H1 (cell line): ENCODE measurements at regions not wholly inside any gene's neighbourhood (a gene's known extent, or its start where the extent isn't known, plus 50 kb on each side); places are given as distances from the start of the nearest gene placed in this dataset.

ENCODE experiments used
- CTCF ChIA-PET: fragments of 300-600 bp; sonication (Branson Sonifier 250); formaldehyde crosslinking; loops from one replicate; lab custom pipeline; 2021; ENCODE audit not compliant: partially characterized antibody; lab: Charles Lee
- POLR2A ChIA-PET: fragments of 300-600 bp; sonication (Branson Sonifier 250); formaldehyde crosslinking; loops from one replicate; lab custom pipeline; 2021; ENCODE audit warnings: inconsistent platforms; ENCODE audit not compliant: partially characterized antibody; lab: Charles Lee
- DNase-seq, 2 experiments: peaks; one replicate each; pipeline versions ENCODE4 v3.0.0 to v3.0.0-alpha.2; 2010 to 2022; ENCODE audit warnings: low spot score in 2 of 2, low read depth in 1 of 2, mixed read lengths in 1 of 2
- FAIRE-seq: peaks from 2 replicates; lab custom pipeline; 2011; peaks lifted over from hg19 to GRCh38; lab: Jason Lieb, UNC
- H2AFZ ChIP-seq: 2 replicates; pipeline ENCODE4 v1.8.1; 2012; ENCODE audit warnings: low read length, inconsistent platforms
- H2AK5ac ChIP-seq: 2 replicates; pipeline ENCODE4 v1.6.1; 2013; ENCODE audit warnings: low read depth, low read length
- H2BK120ac ChIP-seq: replicated peaks from 2 replicates; pipeline ENCODE3; 2013; ENCODE audit warnings: low read depth, low read length, inconsistent platforms
- H2BK12ac ChIP-seq: 2 replicates; pipeline ENCODE4 v1.6.1; 2013; ENCODE audit warnings: low read depth, low read length
- H2BK15ac ChIP-seq: 2 replicates; pipeline ENCODE4 v1.6.1; 2013; ENCODE audit warnings: low read length
- H2BK20ac ChIP-seq: 2 replicates; pipeline ENCODE4 v1.6.1; 2013; ENCODE audit warnings: low read length
- H2BK5ac ChIP-seq: 2 replicates; pipeline ENCODE4 v1.6.1; 2013; ENCODE audit warnings: low read depth, low read length
- H3K14ac ChIP-seq: 2 replicates; pipeline ENCODE4 v1.6.1; 2013; ENCODE audit warnings: inconsistent platforms; ENCODE audit not compliant: insufficient read length
- H3K18ac ChIP-seq: 2 replicates; pipeline ENCODE4 v1.6.1; 2013; ENCODE audit warnings: low read length; ENCODE audit errors: extremely low read depth
- H3K23ac ChIP-seq: 2 replicates; pipeline ENCODE4 v1.6.1; 2013; ENCODE audit warnings: inconsistent platforms; ENCODE audit not compliant: insufficient read length
- H3K23me2 ChIP-seq: 2 replicates; pipeline ENCODE4 v1.6.1; 2013; ENCODE audit warnings: low read depth, low read length
- H3K27ac ChIP-seq: 2 replicates; pipeline ENCODE4 v1.6.1; 2011; ENCODE audit warnings: low read depth, low read length, inconsistent platforms
- H3K27me3 ChIP-seq, 4 experiments: replicated peaks in 1 of 4; 1 replicate in 1 of 4; 2 replicates in 3 of 4; pipeline versions ENCODE4 v1.6.1 to v1.8.1; 2011 to 2013; ENCODE audit warnings: low read length in 3 of 4, mild to moderate bottlenecking in 3 of 4, inconsistent platforms in 2 of 4, mixed read lengths in 2 of 4, moderate library complexity in 1 of 4; ENCODE audit not compliant: control insufficient read depth in 3 of 4, insufficient read depth in 3 of 4; ENCODE audit errors: extremely low read depth in 1 of 4
- H3K36me3 ChIP-seq, 4 experiments: 2 replicates each; pipeline versions ENCODE4 v1.6.1 to v1.8.1; 2011 to 2013; ENCODE audit warnings: mild to moderate bottlenecking in 4 of 4, low read length in 3 of 4, moderate library complexity in 2 of 4, control low read depth in 1 of 4, inconsistent platforms in 1 of 4; ENCODE audit not compliant: insufficient read depth in 4 of 4, control insufficient read depth in 2 of 4
- H3K4ac ChIP-seq: replicated peaks from 2 replicates; pipeline ENCODE3; 2013; ENCODE audit warnings: low read length, low read depth, mixed read lengths, inconsistent platforms; ENCODE audit not compliant: insufficient read length
- H3K4me1 ChIP-seq, 4 experiments: replicated peaks in 1 of 4; 1 replicate in 1 of 4; 2 replicates in 3 of 4; pipeline versions ENCODE4 v1.6.1 to v1.8.1; 2011 to 2013; ENCODE audit warnings: low read length in 3 of 4, inconsistent platforms in 2 of 4, mixed read lengths in 1 of 4; ENCODE audit not compliant: insufficient read depth in 4 of 4, control insufficient read depth in 3 of 4
- H3K4me2 ChIP-seq, 2 experiments: 2 replicates each; pipeline versions ENCODE4 v1.6.1 to v1.8.1; 2011 to 2013; ENCODE audit warnings: low read depth in 2 of 2, low read length in 2 of 2, control low read depth in 1 of 2, inconsistent platforms in 1 of 2, mild to moderate bottlenecking in 1 of 2; ENCODE audit not compliant: insufficient read depth in 1 of 2
- H3K4me3 ChIP-seq, 4 experiments: fragments of 200-600, 300-600 bp in 1 of 4; sonication (generic), shearing (Covaris generic), sonication (Bioruptor Twin) in 1 of 4; 2 replicates each; pipeline versions ENCODE4 v1.5.1 to v1.8.1; 2011 to 2016; ENCODE audit warnings: low read length in 4 of 4, low read depth in 3 of 4, control low read depth in 2 of 4, inconsistent platforms in 2 of 4, mild to moderate bottlenecking in 2 of 4, mixed read lengths in 1 of 4, moderate library complexity in 1 of 4; ENCODE audit not compliant: insufficient read depth in 2 of 4; ENCODE audit errors: extremely low read depth in 1 of 4
- H3K56ac ChIP-seq: replicated peaks from 2 replicates; pipeline ENCODE3; 2013; ENCODE audit warnings: low read depth, mild to moderate bottlenecking, mixed read lengths, low read length, inconsistent platforms; ENCODE audit not compliant: insufficient read length
- H3K79me1 ChIP-seq: 2 replicates; pipeline ENCODE4 v1.6.1; 2013; ENCODE audit warnings: low read depth, low read length, control low read depth
- H3K79me2 ChIP-seq, 2 experiments: 2 replicates each; pipeline versions ENCODE4 v1.6.1 to v1.8.1; 2012 to 2013; ENCODE audit warnings: low read length in 2 of 2, mild to moderate bottlenecking in 2 of 2, inconsistent platforms in 1 of 2; ENCODE audit not compliant: insufficient read depth in 2 of 2, control insufficient read depth in 1 of 2
- H3K9ac ChIP-seq, 4 experiments: replicated peaks in 1 of 4; 1 replicate in 1 of 4; 2 replicates in 3 of 4; pipeline versions ENCODE4 v1.6.1 to v1.8.1; 2011 to 2013; ENCODE audit warnings: low read depth in 3 of 4, low read length in 3 of 4, control low read depth in 2 of 4, mild to moderate bottlenecking in 2 of 4, moderate library complexity in 2 of 4, inconsistent platforms in 1 of 4; ENCODE audit errors: extremely low read depth in 1 of 4
- H3K9me3 ChIP-seq, 2 experiments: 2 replicates each; pipeline versions ENCODE4 v1.6.1 to v1.8.1; 2012 to 2013; ENCODE audit warnings: mild to moderate bottlenecking in 2 of 2, moderate library complexity in 2 of 2, control low read depth in 1 of 2, inconsistent platforms in 1 of 2, low read depth in 1 of 2, low read length in 1 of 2, mixed read lengths in 1 of 2; ENCODE audit not compliant: insufficient read depth in 2 of 2
- H4K20me1 ChIP-seq, 2 experiments: replicated peaks in 1 of 2; 2 replicates each; pipeline versions ENCODE3 to v1.8.1; 2011 to 2013; ENCODE audit warnings: inconsistent platforms in 2 of 2, low read length in 2 of 2, mild to moderate bottlenecking in 1 of 2; ENCODE audit not compliant: insufficient read depth in 2 of 2, control insufficient read depth in 1 of 2
- H4K5ac ChIP-seq: 2 replicates; pipeline ENCODE4 v1.6.1; 2013; ENCODE audit warnings: low read length, low read depth, mixed read lengths, inconsistent platforms; ENCODE audit not compliant: insufficient read length
- H4K8ac ChIP-seq: 2 replicates; pipeline ENCODE4 v1.8.0; 2013; ENCODE audit warnings: mild to moderate bottlenecking, moderate library complexity, low read length, inconsistent platforms; ENCODE audit not compliant: insufficient read depth; ENCODE audit errors: extremely low read depth
- H4K91ac ChIP-seq: replicated peaks from 2 replicates; pipeline ENCODE3; 2013; ENCODE audit warnings: low read length, mixed read lengths, inconsistent platforms; ENCODE audit not compliant: insufficient read length
- BRCA1 ChIP-seq: IDR thresholded peaks from 2 replicates; pipeline ENCODE4 v1.6.1; 2012; ENCODE audit warnings: low read depth, low read length, improper control_type of control experiment
- EP300 ChIP-seq, 2 experiments: IDR thresholded peaks; 1 replicate in 1 of 2; 2 replicates in 1 of 2; pipeline ENCODE4 v1.6.1; 2011 to 2012; ENCODE audit warnings: low read depth in 2 of 2, low read length in 2 of 2, mild to moderate bottlenecking in 2 of 2, borderline replicate concordance in 1 of 2, inconsistent platforms in 1 of 2, moderate library complexity in 1 of 2
- FOSL1 ChIP-seq: IDR thresholded peaks from 2 replicates; pipeline ENCODE4 v1.6.1; 2011; ENCODE audit warnings: mild to moderate bottlenecking, low read depth, low read length, moderate library complexity; ENCODE audit not compliant: insufficient read depth
- JUND ChIP-seq: IDR thresholded peaks from 2 replicates; pipeline ENCODE4 v1.6.1; 2011; ENCODE audit warnings: mild to moderate bottlenecking, improper control_type of control experiment, low read length
- MAX ChIP-seq: IDR thresholded peaks from 2 replicates; pipeline ENCODE4 v1.6.1; 2012; ENCODE audit warnings: inconsistent platforms
- RBBP5 ChIP-seq: IDR thresholded peaks from 2 replicates; pipeline ENCODE4 v1.7.1; 2012; ENCODE audit warnings: low read depth, mild to moderate bottlenecking, inconsistent platforms, low read length, moderate library complexity, borderline replicate concordance
- RNF2 ChIP-seq: fragments of 200-900, 300-1000 bp; sonication (generic); IDR thresholded peaks from 2 replicates; pipeline ENCODE4 v1.7.1; 2016; ENCODE audit warnings: borderline replicate concordance, low read depth, mild to moderate bottlenecking, antibody characterized with exemption, low read length; ENCODE audit not compliant: poor library complexity, severe bottlenecking; ENCODE audit errors: missing control alignments
- SIX5 ChIP-seq: IDR thresholded peaks from 2 replicates; pipeline ENCODE4 v1.6.1; 2011; ENCODE audit warnings: mild to moderate bottlenecking, low read depth, low read length
- TAF1 ChIP-seq: IDR thresholded peaks from 2 replicates; pipeline ENCODE4 v1.6.1; 2011; ENCODE audit warnings: mild to moderate bottlenecking, low read depth, low read length
- TBP ChIP-seq: IDR thresholded peaks from 2 replicates; pipeline ENCODE4 v1.6.1; 2011; ENCODE audit warnings: low read depth, low read length, improper control_type of control experiment
- ZNF274 ChIP-seq: IDR thresholded peaks from 2 replicates; pipeline ENCODE4 v1.7.0; 2012; ENCODE audit warnings: low read length, borderline replicate concordance; ENCODE audit errors: extremely low read depth
- WGBS, 2 experiments: shearing (Covaris generic) in 1 of 2; methylation state at CpG; one replicate each; pipeline versions ENCODE4 v1.1.6 to v1.1.7; 2013 to 2015; ENCODE audit warnings: low lambda C conversion rate in 2 of 2, mixed read lengths in 2 of 2, inconsistent platforms in 1 of 2, low coverage in 1 of 2, missing lambda C conversion rate in 1 of 2; ENCODE audit not compliant: insufficient replicate concordance in 2 of 2, insufficient coverage in 1 of 2, insufficient read length in 1 of 2; ENCODE audit errors: extremely low coverage in 1 of 2, missing lambda C conversion rate in 1 of 2; 5-methylcytosine and 5-hydroxymethylcytosine counted together

GRCh38 chr3:194937144-194937543 is 251.5 kb downstream of the FAM43A start:
- TF ChIP-seq EP300 (IDR thresholded peaks at IDR 0.05; ENCODE audit: borderline replicate concordance in 1 of 2, low read depth in 2 of 2, low read length in 2 of 2) (no peak), JUND (no peak), BRCA1 (no peak), SIX5 (no peak), RNF2 (no peak), RBBP5 (no peak), FOSL1 (no peak), TBP (no peak), TAF1 (no peak), ZNF274 (no peak), MAX (no peak)

More at GRCh38 chr3:194937144-194937543, 251.5 kb downstream of the FAM43A start:
- H3K18ac ChIP-seq: no peak overlapping the region
- H2BK5ac ChIP-seq: no peak overlapping the region
- no peak overlapping the region for H2BK12ac ChIP-seq
- H2AK5ac ChIP-seq: no peak overlapping the region
- no peaks in the 10 kb centered on the region for H3K79me2 ChIP-seq
- peak in 1 of 2 experiments; percentile 14 for DNase-seq
- H3K23ac ChIP-seq: no peak overlapping the region
- H3K4me1 ChIP-seq: no peaks in the 10 kb centered on the region
- no peak overlapping the region for H3K4me3 ChIP-seq
- H4K20me1 ChIP-seq: no peaks in the 10 kb centered on the region
- WGBS, 2 experiments: 95% methylated on average over 5 of the region's 5 CpGs; no CpG with 5 or more reads in 1 of the 2 experiments
- H3K4ac ChIP-seq: no peak overlapping the region
- H3K56ac ChIP-seq: no peak overlapping the region
- H4K91ac ChIP-seq: no peak overlapping the region
- H3K14ac ChIP-seq: no peak overlapping the region
- H3K23me2 ChIP-seq: no peaks in the 10 kb centered on the region
- H3K79me1 ChIP-seq: no peaks in the 10 kb centered on the region; the same call in 1 of the 2 replicates
- H3K27me3 ChIP-seq: no peaks in the 10 kb centered on the region
- H4K5ac ChIP-seq: no peak overlapping the region
- H2BK120ac ChIP-seq: no peak overlapping the region
- FAIRE-seq: no peak
- POLR2A ChIA-PET: no interaction called here
- H2BK20ac ChIP-seq: no peak overlapping the region
- H3K27ac ChIP-seq: no peak overlapping the region
- H3K9me3 ChIP-seq: peaks cover 5 to 12% of the 10 kb centered on the region in 2 experiments; a peak in 2 of 4 replicates
- no peak overlapping the region for H3K4me2 ChIP-seq
- CTCF ChIA-PET: interaction anchor here (0.9 to 2.6 kb wide), 3 partner anchors 12 to 255 kb away, joined by 3 to 12 read pairs (median 4); no protein-coding TSS in a partner anchor
- no peaks in the 10 kb centered on the region for H3K36me3 ChIP-seq
- H2AFZ ChIP-seq: no peak overlapping the region
- H2BK15ac ChIP-seq: no peak overlapping the region
- no peak overlapping the region for H3K9ac ChIP-seq
- H4K8ac ChIP-seq: no peak overlapping the region
